ENCODE measurements at regions not wholly inside any gene's neighbourhood (a gene's known extent, or its start where the extent isn't known, plus 50 kb on each side); places are given as distances from the start of the nearest gene placed in this dataset.

DNA sequence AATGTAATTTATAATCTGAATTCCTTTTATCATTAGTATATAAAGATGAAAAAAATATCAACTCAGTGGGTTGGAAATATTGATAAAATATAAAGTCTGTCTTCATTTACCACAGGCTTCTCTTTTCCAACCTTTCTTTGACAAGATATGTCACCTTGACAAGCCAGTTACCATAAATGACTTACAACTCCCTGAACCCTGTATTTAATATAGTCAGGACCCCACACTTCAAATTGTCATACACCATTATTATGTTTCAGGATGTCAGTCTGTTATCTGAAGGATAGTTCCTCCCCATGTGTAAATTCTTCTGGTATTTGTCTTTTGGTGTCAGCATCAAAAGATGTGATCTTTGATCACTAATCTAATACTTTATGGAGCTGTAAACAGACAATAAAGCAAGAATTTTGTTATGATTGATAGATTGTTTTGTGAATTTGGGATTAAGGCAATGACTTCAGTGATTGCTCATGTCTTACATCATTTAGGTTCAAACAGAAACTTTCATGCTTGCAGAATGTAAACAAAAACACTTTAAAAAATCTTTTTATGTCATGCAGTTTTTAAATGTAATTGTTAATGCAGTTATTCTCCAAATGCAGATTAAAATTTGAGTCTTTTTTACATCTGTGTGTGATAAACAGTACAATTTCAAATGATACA is 503.5 kb upstream of the BCHE start:
- Mint-ChIP-seq H3K27me3 (ENCODE audit: low read depth) (no peaks in the 10 kb centered on the region), H3K27ac (no peak overlapping the region), H3K4me1 (no peaks in the 10 kb centered on the region), H3K9me3 (peaks cover 6% of the 10 kb centered on the region), H3K4me3 (no peak overlapping the region), H3K36me3 (no peaks in the 10 kb centered on the region)
- TF ChIP-seq, protein P1, sequence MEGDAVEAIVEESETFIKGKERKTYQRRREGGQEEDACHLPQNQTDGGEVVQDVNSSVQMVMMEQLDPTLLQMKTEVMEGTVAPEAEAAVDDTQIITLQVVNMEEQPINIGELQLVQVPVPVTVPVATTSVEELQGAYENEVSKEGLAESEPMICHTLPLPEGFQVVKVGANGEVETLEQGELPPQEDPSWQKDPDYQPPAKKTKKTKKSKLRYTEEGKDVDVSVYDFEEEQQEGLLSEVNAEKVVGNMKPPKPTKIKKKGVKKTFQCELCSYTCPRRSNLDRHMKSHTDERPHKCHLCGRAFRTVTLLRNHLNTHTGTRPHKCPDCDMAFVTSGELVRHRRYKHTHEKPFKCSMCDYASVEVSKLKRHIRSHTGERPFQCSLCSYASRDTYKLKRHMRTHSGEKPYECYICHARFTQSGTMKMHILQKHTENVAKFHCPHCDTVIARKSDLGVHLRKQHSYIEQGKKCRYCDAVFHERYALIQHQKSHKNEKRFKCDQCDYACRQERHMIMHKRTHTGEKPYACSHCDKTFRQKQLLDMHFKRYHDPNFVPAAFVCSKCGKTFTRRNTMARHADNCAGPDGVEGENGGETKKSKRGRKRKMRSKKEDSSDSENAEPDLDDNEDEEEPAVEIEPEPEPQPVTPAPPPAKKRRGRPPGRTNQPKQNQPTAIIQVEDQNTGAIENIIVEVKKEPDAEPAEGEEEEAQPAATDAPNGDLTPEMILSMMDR (IDR thresholded peaks at IDR 0.05; ENCODE audit: unreplicated experiment) = no peak
- DNase-seq (ENCODE audit: low spot score in 2 of 2, unreplicated experiment in 2 of 2) = no peak

DNA sequence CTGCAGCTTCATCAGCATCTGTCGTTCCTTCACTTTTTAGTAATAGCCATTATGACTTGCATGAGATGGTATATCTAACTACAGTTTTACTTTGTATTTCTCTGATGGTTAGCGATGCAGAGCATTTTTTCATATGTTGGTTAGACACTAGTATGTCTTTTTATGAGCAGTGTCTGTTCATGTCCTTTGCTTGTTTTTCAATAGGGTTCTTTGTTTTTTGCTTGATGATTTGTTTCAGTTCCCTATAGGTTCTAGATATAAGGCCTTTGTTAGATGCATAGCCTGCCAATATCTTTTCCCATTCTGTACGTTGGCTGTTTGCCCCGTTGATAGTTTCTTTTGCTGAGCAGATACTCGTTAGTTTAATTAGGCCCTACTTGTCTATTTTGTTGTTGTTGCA is 487.2 kb upstream of the BCHE start:
- Mint-ChIP-seq H3K4me3 (no peak overlapping the region), H3K4me1 (peaks cover 4% of the 10 kb centered on the region), H3K27me3 (ENCODE audit: low read depth) (no peaks in the 10 kb centered on the region), H3K36me3 (no peaks in the 10 kb centered on the region), H3K9me3 (no peaks in the 10 kb centered on the region), H3K27ac (no peak overlapping the region)
- DNase-seq (ENCODE audit: low spot score in 2 of 2, unreplicated experiment in 2 of 2) = no peak
- TF ChIP-seq, protein P1 (IDR thresholded peaks at IDR 0.05; ENCODE audit: unreplicated experiment) = no peak

DNA sequence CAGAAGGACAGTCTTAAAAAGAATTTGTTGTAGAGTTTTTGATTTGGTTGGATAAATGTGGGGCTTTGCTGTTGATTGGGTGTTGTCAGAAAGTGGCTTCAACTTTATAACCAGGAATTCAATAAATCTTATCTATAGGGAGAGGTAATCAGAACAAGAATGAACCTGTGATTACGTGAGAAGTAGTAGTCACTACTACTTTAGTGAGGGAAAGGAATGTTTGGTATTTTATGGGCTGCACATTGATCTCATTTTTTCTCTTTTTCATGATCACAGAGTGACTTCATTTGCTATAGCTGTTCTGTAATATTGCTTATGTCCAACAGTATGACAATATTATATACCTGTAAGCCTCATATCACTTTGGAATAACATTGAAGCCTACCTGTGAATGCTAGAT is 485.2 kb upstream of the BCHE start:
- Mint-ChIP-seq H3K27ac (no peak overlapping the region), H3K4me1 (peaks cover 4% of the 10 kb centered on the region), H3K27me3 (ENCODE audit: low read depth) (no peaks in the 10 kb centered on the region), H3K9me3 (no peaks in the 10 kb centered on the region), H3K4me3 (no peak overlapping the region), H3K36me3 (no peaks in the 10 kb centered on the region)
- TF ChIP-seq, protein P1 (IDR thresholded peaks at IDR 0.05; ENCODE audit: unreplicated experiment) = no peak
- no peak for DNase-seq (ENCODE audit: low spot score in 2 of 2, unreplicated experiment in 2 of 2)

DNA sequence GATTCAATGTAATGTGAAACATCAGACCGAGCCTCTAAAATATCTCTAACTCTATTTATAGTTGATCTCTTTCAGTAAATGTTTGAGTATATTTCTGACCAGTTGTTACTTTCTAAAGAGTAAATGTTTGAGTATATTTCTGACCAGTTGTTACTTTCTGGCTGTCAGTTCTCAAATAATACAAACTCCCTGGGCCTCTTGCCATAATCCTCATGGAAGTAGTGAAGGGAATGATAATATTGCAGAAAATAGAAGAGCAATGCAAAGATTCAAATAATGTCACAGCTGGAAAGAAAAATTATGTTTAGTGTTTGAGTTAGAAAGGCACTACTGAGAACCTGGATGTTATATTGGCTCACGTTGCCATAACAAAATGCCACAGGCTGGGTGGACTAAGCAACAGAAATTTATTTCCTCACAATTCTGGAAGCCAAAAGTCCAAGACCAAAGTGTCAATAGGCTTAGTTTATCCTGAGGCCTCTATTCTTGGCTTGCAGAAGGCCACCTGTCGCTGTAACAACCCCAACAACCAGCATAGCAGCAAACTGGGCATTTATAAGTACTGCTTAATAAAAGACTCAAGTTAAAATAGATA is 470.6 kb upstream of the BCHE start:
- TF ChIP-seq, protein P1 (IDR thresholded peaks at IDR 0.05; ENCODE audit: unreplicated experiment) = no peak
- Mint-ChIP-seq H3K4me1 (no peaks in the 10 kb centered on the region), H3K27me3 (ENCODE audit: low read depth) (no peaks in the 10 kb centered on the region), H3K4me3 (no peak overlapping the region), H3K36me3 (no peaks in the 10 kb centered on the region), H3K27ac (no peak overlapping the region), H3K9me3 (no peaks in the 10 kb centered on the region)
- DNase-seq (ENCODE audit: low spot score in 2 of 2, unreplicated experiment in 2 of 2) = no peak

DNA sequence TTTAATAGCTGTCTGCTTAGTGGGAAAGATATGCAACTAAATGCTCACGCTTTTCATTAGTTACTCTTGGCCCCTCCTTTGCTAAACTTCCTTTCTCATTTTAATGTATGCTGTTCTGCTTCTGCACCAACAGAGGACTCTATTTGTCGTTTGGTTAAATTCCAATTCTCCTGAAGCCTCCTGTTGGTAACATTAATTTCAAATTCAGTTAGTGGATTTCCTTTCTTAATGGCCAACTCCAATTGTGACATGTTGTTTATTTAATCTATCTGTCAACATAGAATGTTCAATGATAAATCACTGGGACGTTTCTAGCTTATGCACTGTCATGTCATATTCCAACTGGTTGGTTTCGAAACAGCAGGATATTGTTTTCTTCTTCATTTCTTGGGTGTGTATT is 467.4 kb upstream of the BCHE start:
- no peaks in the 10 kb centered on the region for H3K4me1 Mint-ChIP-seq
- H3K27me3 Mint-ChIP-seq (ENCODE audit: low read depth) = no peaks in the 10 kb centered on the region
- no peak overlapping the region for H3K4me3 Mint-ChIP-seq
- TF ChIP-seq, protein P1 (IDR thresholded peaks at IDR 0.05; ENCODE audit: unreplicated experiment) = no peak
- DNase-seq (ENCODE audit: low spot score in 2 of 2, unreplicated experiment in 2 of 2) = no peak
- H3K27ac Mint-ChIP-seq = no peak overlapping the region
- no peaks in the 10 kb centered on the region for H3K36me3 Mint-ChIP-seq
- H3K9me3 Mint-ChIP-seq = no peaks in the 10 kb centered on the region
